Caco-2 (cell line): ENCODE measurements at regions not wholly inside any gene's neighbourhood (a gene's known extent, or its start where the extent isn't known, plus 50 kb on each side); places are given as distances from the start of the nearest gene placed in this dataset.

Experiments used
- BruUV-seq: library from RNA; stranded (reverse); fragments of 400-500 nt; replicated peaks from 2 replicates; lab custom pipeline; 2021; lab: Mats Ljungman, UMichigan
- CTCF ChIA-PET: fragments of 300-600 bp; sonication (Branson Sonifier 250); formaldehyde crosslinking; loops from one replicate; lab custom pipeline; 2022; ENCODE audit warnings: antibody characterized with exemption; lab: Charles Lee
- POLR2A ChIA-PET: fragments of 300-600 bp; sonication (Branson Sonifier 250); formaldehyde crosslinking; loops from one replicate; lab custom pipeline; 2022; ENCODE audit warnings: antibody characterized with exemption; lab: Charles Lee
- DNase-seq, 2 experiments: peaks; one replicate each; pipeline versions ENCODE4 v3.0.0 to v3.0.0-alpha.2; 2020 to 2022
- H3K27me3 ChIP-seq: replicated peaks from 2 replicates; pipeline ENCODE4 v1.6.0; 2011; ENCODE audit warnings: low read length; ENCODE audit not compliant: control insufficient read depth, insufficient read depth
- H3K36me3 ChIP-seq: 2 replicates; pipeline ENCODE4 v1.5.1; 2011; ENCODE audit warnings: low read length; ENCODE audit not compliant: control insufficient read depth, insufficient read depth
- H3K4me1 ChIP-seq: fragments of 250-450 bp; sonication (Bioruptor Pico); 2 replicates; pipeline ENCODE4 v1.5.1; 2020; ENCODE audit warnings: mild to moderate bottlenecking
- H3K4me3 ChIP-seq: 2 replicates; pipeline ENCODE4 v1.5.1; 2011; ENCODE audit warnings: low read depth, mild to moderate bottlenecking, control low read depth, low read length
- H3K9me3 ChIP-seq: fragments of 250-450 bp; sonication (Bioruptor Pico); 2 replicates; pipeline ENCODE4 v1.5.1; 2020; ENCODE audit warnings: mild to moderate bottlenecking, moderate library complexity
- H3K27ac Mint-ChIP-seq: one replicate; pipeline ENCODE4 v1.8.0; 2022; ENCODE audit warnings: mixed read lengths; ENCODE audit not compliant: unreplicated experiment
- H3K27me3 Mint-ChIP-seq: one replicate; pipeline ENCODE4 v1.8.0; 2022; ENCODE audit warnings: mixed read lengths; ENCODE audit not compliant: insufficient read depth, unreplicated experiment
- H3K36me3 Mint-ChIP-seq: one replicate; pipeline ENCODE4 v1.8.0; 2022; ENCODE audit warnings: mild to moderate bottlenecking, mixed read lengths; ENCODE audit not compliant: insufficient read depth, unreplicated experiment
- H3K4me1 Mint-ChIP-seq: one replicate; pipeline ENCODE4 v1.8.0; 2022; ENCODE audit warnings: low read depth, mixed read lengths; ENCODE audit not compliant: unreplicated experiment
- H3K4me3 Mint-ChIP-seq: one replicate; pipeline ENCODE4 v1.8.0; 2022; ENCODE audit warnings: mild to moderate bottlenecking, moderate library complexity, mixed read lengths; ENCODE audit not compliant: unreplicated experiment
- H3K9me3 Mint-ChIP-seq: one replicate; pipeline ENCODE4 v1.8.0; 2022; ENCODE audit warnings: mixed read lengths; ENCODE audit not compliant: unreplicated experiment
- CTCF ChIP-seq, 2 experiments: fragments of 200-600 bp in 1 of 2; IDR thresholded peaks; 1 replicate in 1 of 2; 2 replicates in 1 of 2; pipeline versions ENCODE4 v1.5.1 to v1.8.0; 2011 to 2022; ENCODE audit warnings: antibody characterized with exemption in 1 of 2, control low read depth in 1 of 2, inconsistent platforms in 1 of 2, low read depth in 1 of 2, low read length in 1 of 2, mild to moderate bottlenecking in 1 of 2, moderate library complexity in 1 of 2; ENCODE audit not compliant: insufficient read depth in 1 of 2, severe bottlenecking in 1 of 2, unreplicated experiment in 1 of 2
- intact Hi-C: fragments of 100-400 bp; cut with micrococcal nuclease; formaldehyde crosslinking; loops from one replicate; pipeline ENCODE4 v1.10.0; 2022; ENCODE audit not compliant: unreplicated experiment

GRCh38 chr15:92772626-92773244 lies 117.2 kb upstream of the FAM174B start:
- H3K27me3 ChIP-seq = no peaks in the 10 kb centered on the region
- H3K4me1 Mint-ChIP-seq = no peaks in the 10 kb centered on the region
- no peak for DNase-seq
- ChIA-PET CTCF (no interaction called here), POLR2A (no interaction called here)
- H3K4me3 Mint-ChIP-seq = no peak overlapping the region
- no TSS peak for BruUV-seq
- intact Hi-C loops = no loop called here
- H3K27me3 Mint-ChIP-seq = no peaks in the 10 kb centered on the region
- no peaks in the 10 kb centered on the region for H3K36me3 ChIP-seq
- H3K9me3 Mint-ChIP-seq = no peaks in the 10 kb centered on the region
- H3K4me3 ChIP-seq = no peak overlapping the region
- no peak for TF ChIP-seq CTCF (IDR thresholded peaks at IDR 0.05; ENCODE audit: insufficient read depth in 1 of 2, low read depth in 1 of 2, low read length in 1 of 2, severe bottlenecking in 1 of 2, unreplicated experiment in 1 of 2)
- H3K27ac Mint-ChIP-seq = no peak overlapping the region
- H3K9me3 ChIP-seq = no peaks in the 10 kb centered on the region
- H3K36me3 Mint-ChIP-seq = no peaks in the 10 kb centered on the region
- no peaks in the 10 kb centered on the region for H3K4me1 ChIP-seq

- Mint-ChIP-seq H3K9me3 (no peaks in the 10 kb centered on the region), H3K4me1 (no peaks in the 10 kb centered on the region), H3K36me3 (no peaks in the 10 kb centered on the region), H3K4me3 (no peak overlapping the region), H3K27ac (no peak overlapping the region), H3K27me3 (no peaks in the 10 kb centered on the region)
- ChIA-PET CTCF (no interaction called here), POLR2A (no interaction called here)
- no TSS peak for BruUV-seq
- Histone ChIP-seq H3K4me1 (no peaks in the 10 kb centered on the region), H3K36me3 (no peaks in the 10 kb centered on the region), H3K27me3 (no peaks in the 10 kb centered on the region), H3K4me3 (no peak overlapping the region), H3K9me3 (no peaks in the 10 kb centered on the region)
- intact Hi-C loops = no loop called here
- no peak for DNase-seq
- TF ChIP-seq CTCF (IDR thresholded peaks at IDR 0.05; ENCODE audit: insufficient read depth in 1 of 2, low read depth in 1 of 2, low read length in 1 of 2, severe bottlenecking in 1 of 2, unreplicated experiment in 1 of 2) = no peak
Observed at GRCh38 chr15:92773340-92773739, 117.8 kb upstream of the FAM174B start.

- Histone ChIP-seq H3K36me3 (no peaks in the 10 kb centered on the region), H3K4me1 (no peaks in the 10 kb centered on the region), H3K4me3 (no peak overlapping the region), H3K27me3 (no peaks in the 10 kb centered on the region), H3K9me3 (peaks cover 20% of the 10 kb centered on the region)
- Mint-ChIP-seq H3K27ac (no peak overlapping the region), H3K4me3 (no peak overlapping the region), H3K36me3 (peaks cover 18% of the 10 kb centered on the region), H3K9me3 (peaks cover 2% of the 10 kb centered on the region), H3K4me1 (no peaks in the 10 kb centered on the region), H3K27me3 (no peaks in the 10 kb centered on the region)
- CTCF ChIA-PET = no interaction called here
- POLR2A ChIA-PET = no interaction called here
- no TSS peak for BruUV-seq
- DNase-seq = no peak
- no peak for TF ChIP-seq CTCF (IDR thresholded peaks at IDR 0.05; ENCODE audit: insufficient read depth in 1 of 2, low read depth in 1 of 2, low read length in 1 of 2, severe bottlenecking in 1 of 2, unreplicated experiment in 1 of 2)
- intact Hi-C loops = no loop called here
Observed at GRCh38 chr15:92779874-92780273, 120.2 kb upstream of the CHD2 start.
